Right lobe of liver (tissue), 4 donors: ENCODE measurements at regions not wholly inside any gene's neighbourhood (a gene's known extent, or its start where the extent isn't known, plus 50 kb on each side); places are given as distances from the start of the nearest gene placed in this dataset.

Experiments
- CTCF ChIP-seq, 4 donors: fragments of 200-600 bp in 3 of 4; fragments of 450-650 bp in 1 of 4; IDR thresholded peaks; one replicate each; pipeline versions ENCODE4 v1.5.1 to v1.8.0; 2016 to 2022; ENCODE audit warnings: antibody characterized with exemption in 4 of 4, mild to moderate bottlenecking in 2 of 4
- POLR2A ChIP-seq: fragments of 450-650 bp; IDR thresholded peaks from one replicate; pipeline ENCODE4 v1.6.1; 2017; ENCODE audit warnings: antibody characterized with exemption, mild to moderate bottlenecking
- donor health status: DM: no; HTN: no; CAD: no.
- donor health status: DM: no; HTN: no; CAD: no.
- donor health status: DM: no; HTN: yes; CAD: no.

DNA sequence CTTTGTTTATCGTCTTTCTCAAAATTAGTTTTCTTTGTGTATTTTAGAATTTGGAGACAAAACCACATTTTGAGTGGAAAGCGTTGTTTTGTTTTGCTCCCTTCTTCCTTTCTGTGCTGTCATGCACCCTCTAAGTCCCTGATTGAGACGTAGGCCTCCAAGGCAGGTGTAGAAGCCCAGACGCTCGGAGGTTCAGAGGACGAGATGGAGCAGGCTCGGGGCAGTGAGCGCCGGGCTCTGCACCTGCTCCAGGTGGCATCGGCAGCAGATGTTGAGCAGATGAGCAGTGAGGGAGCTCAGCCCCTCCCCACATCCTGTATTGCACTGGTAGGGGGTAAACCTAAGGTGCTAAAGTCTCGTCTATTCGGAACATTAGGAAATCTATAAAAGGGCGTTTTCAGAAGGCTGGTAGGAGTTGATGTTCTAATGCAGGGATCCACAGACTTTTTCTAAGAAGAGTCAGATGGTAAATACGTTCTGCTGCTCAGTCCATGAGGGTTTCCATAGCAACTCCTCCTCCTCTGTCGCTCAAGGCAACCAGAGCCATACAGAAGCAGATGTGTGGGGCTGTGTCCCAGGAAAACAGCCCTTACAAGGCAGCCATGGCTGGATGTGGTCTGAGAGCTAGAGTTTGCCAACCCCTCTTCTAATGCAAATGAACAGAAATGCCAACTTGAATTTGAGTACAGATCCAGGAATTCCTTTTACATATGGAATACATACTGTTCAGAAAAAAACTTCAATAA is 724.2 kb downstream of the BRD1 start:
- TF ChIP-seq CTCF (IDR thresholded peaks at IDR 0.05): no peak
- TF ChIP-seq POLR2A: no peak
